Daoy (cell line): ENCODE measurements at regions not wholly inside any gene's neighbourhood (a gene's known extent, or its start where the extent isn't known, plus 50 kb on each side); places are given as distances from the start of the nearest gene placed in this dataset.

ENCODE experiments used
- DNase-seq: peaks from one replicate; pipeline ENCODE4 v3.0.0-alpha.2; 2015; ENCODE audit warnings: low read depth

DNA sequence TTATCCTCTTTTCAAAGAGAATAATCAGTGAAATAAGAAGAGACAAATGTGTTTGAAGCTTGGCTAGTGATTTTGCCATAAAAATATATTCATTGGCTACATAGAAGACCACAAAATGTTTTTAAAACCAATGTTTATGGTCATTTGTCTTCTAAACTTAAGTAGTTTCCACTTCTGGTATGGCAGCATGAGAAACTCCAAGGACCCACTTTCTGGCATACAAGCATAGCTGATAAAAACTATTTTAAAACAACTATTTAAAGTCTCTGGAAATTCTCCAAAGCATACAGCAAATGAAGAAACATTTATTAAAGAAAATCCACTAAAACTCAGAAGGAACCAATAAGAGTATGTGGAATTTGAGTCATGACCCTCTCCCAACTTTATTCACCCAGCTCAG is 89.2 kb upstream of the TOMM7 start:
- no peak for DNase-seq

DNA sequence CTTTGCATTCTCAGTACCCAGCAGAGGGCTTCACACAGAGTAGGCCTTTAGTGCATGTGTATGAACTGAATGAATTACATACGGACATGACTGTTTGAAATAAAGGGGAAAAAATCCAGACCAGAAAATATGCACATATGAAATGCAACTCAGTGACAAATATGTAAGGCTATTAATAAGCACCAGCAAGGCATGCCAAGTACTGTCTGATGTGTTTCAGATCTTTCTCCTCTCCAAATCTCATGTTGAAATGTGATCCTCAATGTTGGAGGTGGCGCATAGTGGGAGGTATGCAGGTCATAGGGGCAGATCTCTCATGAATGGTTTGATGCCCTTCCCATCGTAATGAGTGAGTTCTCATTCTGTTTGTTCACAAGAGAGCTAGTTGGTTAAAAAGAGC is 87.3 kb upstream of the TOMM7 start:
- no peak for DNase-seq

DNA sequence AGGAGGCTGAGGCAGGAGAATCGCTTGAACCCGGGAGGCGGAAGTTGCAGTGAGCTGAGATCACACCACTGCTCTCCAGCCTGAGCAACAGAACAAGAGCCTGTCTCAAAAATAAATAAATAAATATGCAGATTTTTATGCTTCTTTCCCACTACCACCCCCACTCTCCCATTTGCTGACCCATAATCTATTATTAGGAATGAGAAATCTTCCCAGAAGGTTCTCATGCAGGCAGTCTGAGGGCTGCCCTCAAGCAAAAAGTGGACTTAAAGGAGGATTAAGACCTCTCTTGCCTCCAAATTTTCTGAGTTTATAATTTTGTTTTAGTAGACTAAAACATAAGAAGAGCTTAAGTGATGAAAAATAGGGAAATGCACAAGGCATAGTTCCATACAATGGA is 85.2 kb upstream of the TOMM7 start:
- no peak for DNase-seq

DNA sequence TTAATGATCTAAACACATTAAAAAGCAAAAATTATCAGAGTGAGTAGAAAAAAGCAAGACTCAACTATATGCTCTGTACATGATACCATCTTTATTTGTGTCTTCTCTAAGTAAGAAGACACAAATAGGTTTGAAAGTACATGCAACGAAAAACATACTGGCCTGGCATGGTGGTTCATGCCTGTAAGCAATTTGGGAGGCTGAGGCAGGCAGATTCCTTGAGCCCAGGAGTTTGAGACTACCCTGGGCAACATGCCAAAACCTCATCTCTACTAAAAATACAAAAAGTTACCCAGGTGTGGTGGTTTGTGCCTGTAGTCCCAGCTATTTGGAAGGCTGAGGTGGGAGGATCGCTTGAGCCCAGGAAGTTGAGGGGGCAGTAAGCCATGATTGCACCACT is 78.1 kb upstream of the TOMM7 start:
- no peak for DNase-seq

DNA sequence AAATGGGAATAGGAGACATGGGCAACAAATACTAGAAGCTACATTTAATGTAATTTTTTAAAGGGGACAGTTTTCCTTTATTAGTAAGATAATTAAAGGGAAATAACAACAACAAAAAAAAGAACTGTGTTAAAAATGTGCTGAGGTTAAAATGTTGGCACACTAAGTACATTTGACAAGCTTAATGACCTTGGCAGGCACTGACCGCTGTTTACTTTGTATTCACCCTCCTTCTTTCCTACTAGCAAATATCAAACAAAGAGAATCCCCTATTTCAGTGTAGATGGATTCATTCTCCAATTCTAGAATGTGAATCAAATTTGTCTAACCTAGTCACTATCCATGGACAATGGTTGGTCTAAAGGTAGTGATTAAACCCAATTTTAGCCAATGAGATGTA is 77.5 kb upstream of the TOMM7 start:
- no peak for DNase-seq

DNA sequence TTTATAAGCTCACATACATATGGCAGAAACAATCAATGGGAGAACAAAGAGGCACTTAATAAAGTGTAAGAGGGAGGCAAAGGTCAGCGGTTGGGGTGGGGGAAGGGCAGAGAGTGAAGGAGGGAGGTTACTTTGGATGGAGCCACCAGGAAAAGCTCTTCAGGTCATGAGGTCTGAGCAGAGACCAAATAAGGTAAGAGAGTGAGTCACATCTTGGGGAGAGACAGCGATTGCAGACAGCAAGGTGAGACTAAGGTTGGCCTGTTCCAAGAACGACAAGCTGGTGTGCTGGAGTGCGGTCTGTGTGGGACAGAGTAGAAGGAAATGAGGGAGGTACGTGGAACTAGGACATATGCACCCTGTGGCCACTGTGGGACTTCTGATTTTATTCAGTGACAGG is 74.3 kb upstream of the TOMM7 start:
- DNase-seq = no peak

DNA sequence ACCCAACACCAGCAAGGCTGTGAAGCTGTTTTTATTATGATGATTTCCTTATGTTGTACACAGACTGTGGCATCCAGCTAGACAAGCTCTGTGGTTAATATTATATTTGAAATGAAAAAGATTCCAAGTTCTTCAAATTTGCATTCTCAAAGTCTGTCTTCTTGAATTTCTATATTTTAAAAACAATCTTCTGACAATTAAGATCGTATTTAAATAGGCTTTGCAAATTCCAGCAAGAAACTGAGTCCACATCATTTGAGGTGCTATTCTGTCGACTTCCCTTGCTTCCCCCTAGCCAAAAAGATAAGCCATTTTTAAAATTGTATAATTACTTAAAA is 73.1 kb upstream of the TOMM7 start:
- no peak for DNase-seq

DNA sequence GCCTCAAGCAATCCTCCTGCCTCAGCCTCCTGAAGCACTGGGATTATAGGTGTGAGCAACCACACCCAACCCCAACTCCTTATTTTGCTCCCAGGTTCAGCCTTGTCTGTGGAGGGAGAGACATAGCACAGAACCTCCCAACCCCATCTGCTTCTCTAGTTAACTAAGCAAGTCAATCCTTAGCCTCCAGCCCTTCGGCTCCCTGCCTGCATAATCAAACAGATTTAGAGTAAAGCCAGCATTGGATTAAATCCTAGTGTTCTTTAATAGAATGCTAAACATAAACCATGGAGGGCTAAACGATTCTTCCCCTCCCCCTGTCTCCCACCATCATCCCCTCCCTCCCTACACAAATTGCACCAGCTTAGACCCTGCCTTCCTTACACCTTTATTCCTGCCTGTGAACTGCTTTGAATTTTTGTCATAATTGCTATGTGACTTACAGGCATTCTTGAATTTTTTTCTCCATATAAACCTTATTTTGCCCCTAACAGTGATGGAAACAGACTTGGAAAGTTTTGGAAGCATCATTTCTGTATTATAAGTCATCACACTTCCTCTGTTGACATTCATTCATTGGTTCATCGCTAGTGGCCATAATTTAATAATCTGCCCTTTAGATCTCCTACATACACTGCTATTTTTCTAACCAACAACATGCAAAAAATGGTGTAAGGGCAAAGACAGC is 72.6 kb upstream of the TOMM7 start:
- DNase-seq = no peak

DNA sequence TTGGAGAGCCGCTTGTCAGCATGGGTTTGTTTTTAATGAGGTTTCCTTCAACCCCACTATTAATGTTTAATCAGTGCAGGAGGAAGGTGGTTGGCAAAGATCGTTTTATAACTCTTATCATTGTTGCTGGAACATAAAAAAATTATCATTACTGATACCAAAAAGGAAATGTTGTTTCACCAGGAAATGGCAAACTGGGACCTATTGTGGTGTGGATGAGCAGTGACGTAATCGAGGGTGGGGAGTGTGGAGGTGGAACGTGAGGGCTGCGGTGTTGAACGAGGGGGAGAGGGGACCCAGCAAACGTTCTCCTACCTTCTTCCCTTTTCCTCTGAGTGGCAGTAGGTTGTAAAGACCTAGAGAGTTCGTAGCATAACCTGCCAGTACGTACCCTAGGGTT is 71.9 kb upstream of the TOMM7 start:
- DNase-seq = no peak

DNA sequence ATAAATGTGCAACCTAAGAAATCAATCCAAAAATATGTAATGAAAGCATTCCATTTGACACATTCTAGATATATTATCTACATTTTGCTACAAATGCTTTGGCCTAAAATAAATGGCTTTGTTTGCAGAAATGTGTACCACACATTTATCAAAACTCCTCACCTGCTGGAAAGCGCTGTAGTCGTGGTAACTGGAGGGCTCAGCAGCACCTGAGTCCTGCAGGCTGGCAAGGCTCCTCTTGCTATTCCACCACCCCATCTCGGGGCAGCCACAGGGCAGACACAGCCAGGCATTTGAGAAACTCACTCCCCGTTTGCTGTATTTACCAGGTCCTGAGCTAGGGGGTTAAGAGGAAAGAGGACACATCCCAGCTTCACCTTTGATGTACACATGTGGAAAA is 68.1 kb upstream of the TOMM7 start:
- DNase-seq = no peak

DNA sequence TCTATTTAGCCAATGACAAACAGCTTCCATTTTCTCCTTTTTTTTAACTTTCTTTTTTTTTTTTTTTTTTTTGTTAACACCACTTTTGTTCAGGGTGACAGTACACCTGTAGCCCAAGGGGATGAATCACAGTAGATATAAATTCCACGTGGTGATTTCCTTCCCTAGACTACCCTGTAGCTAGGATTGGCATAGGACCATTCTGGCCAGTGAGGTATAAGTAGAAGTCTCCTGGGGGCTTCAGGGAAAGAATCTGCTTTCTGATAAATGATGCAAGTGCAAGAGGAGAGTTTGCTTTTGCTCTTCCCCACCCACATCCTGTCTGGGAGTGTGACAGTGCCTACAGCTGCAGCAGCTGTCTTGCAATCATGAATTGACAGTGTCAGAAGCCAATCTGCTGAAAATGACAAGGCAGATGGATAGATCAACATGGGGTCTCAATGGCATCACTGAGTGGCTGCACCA is 63.2 kb upstream of the TOMM7 start:
- DNase-seq = no peak

DNA sequence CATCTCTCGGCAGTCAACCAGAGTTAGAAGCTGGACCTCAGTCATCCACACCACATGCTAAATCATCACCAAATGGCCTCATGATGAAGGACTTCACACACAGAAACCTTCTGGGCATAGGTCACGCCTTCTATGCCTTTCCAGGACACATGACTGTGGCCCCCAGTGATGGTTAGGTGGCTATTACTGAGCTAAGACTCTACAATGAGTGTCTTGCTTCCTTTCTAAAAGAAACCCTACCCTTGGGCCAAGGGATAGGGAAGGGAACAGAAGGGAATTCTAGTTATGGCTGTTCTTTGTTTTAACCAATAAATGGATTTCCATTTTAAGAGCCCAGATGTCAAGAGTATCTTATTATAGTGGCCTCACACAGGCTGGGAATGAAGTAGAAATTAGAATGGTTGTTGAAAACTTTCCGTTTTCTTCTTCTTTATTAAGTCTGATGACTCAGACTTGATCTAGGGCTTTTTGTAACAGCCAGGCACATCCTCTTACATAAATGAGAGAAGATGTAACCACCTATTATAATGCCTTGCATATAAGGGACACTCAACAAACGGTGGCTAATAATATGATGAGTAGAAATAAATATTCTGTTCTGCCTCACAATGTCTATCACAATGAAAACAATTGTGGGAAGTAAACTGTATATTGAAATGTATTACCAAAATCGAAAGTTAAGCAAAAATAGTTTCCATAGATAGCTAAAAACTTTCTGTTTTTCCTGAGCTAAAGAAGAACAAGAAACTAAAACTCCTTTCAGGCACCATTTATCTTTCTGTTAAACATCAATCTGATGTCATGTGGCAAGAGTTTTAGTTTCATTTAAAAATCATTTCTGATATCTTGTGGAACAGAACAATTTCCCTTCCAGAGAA is 62.5 kb upstream of the TOMM7 start:
- no peak for DNase-seq

DNA sequence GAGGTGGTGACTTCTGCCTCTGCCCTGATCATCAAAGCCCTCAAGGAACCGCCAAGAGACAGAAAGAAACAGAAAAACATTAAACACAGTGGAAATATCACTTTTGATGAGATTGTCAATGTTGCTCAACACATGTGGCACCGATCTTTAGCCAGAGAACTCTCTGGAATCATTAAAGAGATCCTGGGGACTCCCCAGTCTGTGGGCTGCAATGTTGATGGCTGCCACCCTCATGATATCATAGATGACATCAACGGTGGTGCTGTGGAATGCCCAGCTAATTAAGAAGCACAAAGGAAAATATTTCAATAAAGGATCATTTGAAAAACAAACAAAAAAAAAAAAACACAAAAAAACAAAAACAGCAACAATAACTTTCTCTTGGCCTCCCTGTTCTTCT is 59.5 kb upstream of the TOMM7 start:
- DNase-seq = no peak

DNA sequence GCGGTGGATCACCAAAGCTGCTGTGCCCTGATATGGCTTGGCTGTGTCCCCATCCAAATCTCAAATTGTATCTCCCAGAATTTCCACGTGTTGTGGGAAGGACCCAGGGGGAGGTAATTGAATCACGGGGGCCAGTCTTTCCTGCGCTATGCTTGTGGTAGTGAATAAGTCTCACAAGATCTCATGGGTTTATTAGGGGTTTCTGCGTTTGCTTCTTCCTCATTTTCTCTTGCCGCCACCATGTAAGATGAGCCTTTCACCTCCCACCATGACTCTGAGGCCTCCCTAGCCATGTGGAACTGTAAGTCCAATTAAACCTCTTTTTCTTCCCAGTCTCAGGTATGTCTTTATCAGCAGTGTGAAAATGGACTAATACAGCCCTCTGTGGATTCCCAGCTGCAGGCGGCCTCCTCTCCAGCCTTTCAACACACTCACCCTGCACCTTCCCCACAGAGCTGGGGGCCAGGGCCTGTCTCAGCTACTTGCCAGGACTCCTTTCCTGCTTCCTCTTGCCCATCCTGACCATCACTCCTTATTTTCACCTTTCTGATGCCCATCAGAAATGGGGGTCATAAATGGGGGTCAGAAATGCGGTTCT is 57.2 kb upstream of the TOMM7 start:
- no peak for DNase-seq

DNA sequence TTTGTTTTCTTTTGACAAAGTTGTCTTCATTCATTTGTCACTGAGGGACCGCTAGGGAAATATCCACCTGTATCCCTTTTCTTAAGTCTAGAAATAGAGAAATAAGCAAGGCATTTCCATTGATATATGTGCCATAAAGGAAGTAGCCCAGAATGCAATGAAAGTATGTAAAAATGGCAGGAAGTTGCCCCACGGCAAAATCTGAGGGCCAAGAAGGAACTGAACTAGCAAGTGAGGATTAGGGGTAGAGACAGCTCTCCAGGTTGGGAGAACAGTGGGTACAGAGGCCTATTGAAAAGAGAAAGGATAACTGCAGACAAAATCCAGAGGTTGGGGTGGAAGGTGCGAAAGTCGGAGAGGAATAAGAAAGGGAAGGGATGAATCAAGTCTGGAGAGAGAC is 56.6 kb upstream of the TOMM7 start:
- no peak for DNase-seq

DNA sequence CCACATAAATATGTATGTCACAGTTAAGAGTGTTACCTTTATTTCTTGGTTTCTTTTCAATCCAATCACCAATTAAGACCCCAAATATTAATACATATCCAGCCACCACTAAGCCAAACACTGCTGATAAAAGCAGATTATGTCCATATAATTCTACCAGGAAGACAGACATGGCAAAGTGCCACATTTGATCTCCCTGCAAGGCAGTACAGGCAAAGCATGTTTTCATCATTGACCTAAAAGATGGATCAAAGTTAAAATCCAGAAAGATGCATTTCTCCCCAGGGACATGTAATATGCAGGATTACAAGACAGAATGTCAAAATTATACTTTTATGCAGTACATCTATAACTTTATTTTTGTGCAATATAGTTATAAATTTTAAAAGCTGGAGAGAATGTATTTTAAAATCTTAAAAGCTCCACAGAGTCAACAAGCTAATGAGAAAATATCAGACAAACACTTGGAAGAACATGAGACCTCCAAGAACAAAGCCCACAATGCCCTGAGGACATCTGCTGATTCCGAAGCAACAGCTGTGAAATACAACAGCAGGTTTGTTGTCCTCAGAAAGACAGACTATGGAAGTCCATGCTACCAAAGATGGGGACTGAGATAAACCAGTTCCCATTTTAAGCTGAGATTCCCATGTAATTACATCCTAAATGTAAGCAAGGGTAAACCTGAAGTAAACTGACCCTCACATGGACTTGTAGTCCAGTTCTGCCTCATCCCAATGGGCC is 54.5 kb upstream of the TOMM7 start:
- DNase-seq = no peak

DNA sequence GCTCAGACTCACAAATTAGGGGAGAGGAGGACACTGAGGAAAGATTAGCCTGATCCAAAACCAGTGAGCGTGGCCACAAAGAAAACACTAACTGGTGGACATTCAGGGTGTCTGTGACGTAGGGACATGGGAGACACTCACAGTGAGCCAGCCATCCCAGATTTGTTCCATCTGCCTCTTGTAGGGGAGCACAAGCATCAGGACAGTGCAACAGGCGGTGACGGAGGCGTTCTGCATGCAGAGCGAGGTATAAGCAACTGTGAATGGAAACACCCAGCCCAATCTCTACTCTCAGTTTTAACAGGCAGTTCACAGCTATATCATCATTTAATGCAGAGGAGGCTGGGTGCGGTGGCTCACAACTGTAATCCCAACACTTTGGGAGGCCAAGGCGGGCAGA is 52.8 kb upstream of the TOMM7 start:
- DNase-seq = no peak

DNA sequence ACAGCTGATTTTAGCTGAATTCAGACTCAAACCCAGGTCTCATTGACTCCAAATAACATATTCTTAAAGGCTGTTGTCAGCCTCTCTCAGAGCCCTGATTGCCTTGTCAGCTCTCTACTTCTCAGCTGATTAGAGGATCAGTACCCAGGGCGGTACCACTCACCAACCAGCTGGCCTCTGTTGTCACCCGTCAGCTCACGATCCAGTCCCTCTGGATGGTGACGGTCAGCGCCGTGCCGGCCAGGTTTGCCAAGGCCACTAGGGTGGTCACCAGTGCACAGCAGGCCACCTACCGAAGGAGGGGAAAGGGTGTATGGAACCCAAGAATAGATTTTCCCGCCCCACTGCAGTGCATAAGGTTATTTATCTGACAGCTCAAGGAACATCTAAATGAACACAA is 52.3 kb upstream of the TOMM7 start:
- DNase-seq = no peak
